A549 (cell line): ENCODE measurements at regions not wholly inside any gene's neighbourhood (a gene's known extent, or its start where the extent isn't known, plus 50 kb on each side); places are given as distances from the start of the nearest gene placed in this dataset.

ENCODE experiments used
- ATAC-seq, 2 experiments: fragments of 200-7000 bp in 1 of 2; fragments of >200 bp in 1 of 2; cut with Nextera tagmentation in 1 of 2; cut with Tn5 transposase in 1 of 2; 3 replicates each; pipeline versions ENCODE4 v1.8.0 to v1.9.1; 2018 to 2020; ENCODE audit warnings: mild to moderate bottlenecking in 1 of 2, moderate library complexity in 1 of 2
- CTCF ChIA-PET: fragments of 300-600 bp; sonication (Branson Sonifier 250); formaldehyde crosslinking; extraction: SDS; loops from one replicate; lab custom pipeline; 2021; ENCODE audit warnings: antibody characterized with exemption, inconsistent platforms; lab: Yijun Ruan, JAX
- POLR2A ChIA-PET: fragments of 350-600 bp; formaldehyde crosslinking; extraction: SDS; loops from one replicate; lab custom pipeline; 2021; ENCODE audit warnings: antibody characterized with exemption, inconsistent platforms; lab: Yijun Ruan, JAX
- DNase-seq, 2 experiments: peaks; one replicate each; pipeline versions ENCODE4 v3.0.0 to v3.0.0-alpha.2; 2011 to 2016; ENCODE audit warnings: low read depth in 1 of 2, low spot score in 1 of 2
- FAIRE-seq: peaks from 2 replicates; lab custom pipeline; 2011; peaks lifted over from hg19 to GRCh38; lab: Jason Lieb, UNC
- H3K27ac ChIP-seq, 2 experiments: fragments of >200 bp; sonication (Bioruptor Twin); formaldehyde crosslinking; 3 replicates each; pipeline ENCODE4 v1.5.1; 2016 to 2017
- H3K4me1 ChIP-seq: fragments of >200 bp; sonication (Bioruptor Twin); formaldehyde crosslinking; 3 replicates; pipeline ENCODE4 v1.6.1; 2016
- H3K4me2 ChIP-seq: fragments of >200 bp; sonication (Bioruptor Twin); formaldehyde crosslinking; 3 replicates; pipeline ENCODE4 v1.6.1; 2016
- H3K4me3 ChIP-seq: fragments of >200 bp; sonication (Bioruptor Twin); formaldehyde crosslinking; 3 replicates; pipeline ENCODE4 v1.5.1; 2016
- H3K9me3 ChIP-seq: fragments of >200 bp; sonication (Bioruptor Twin); formaldehyde crosslinking; 3 replicates; pipeline ENCODE4 v1.6.1; 2016
- EP300 ChIP-seq, 2 experiments: fragments of >200 bp; sonication (Bioruptor Twin); formaldehyde crosslinking; IDR thresholded peaks; 2 replicates in 1 of 2; 3 replicates in 1 of 2; pipeline ENCODE4 v1.6.1; 2016 to 2017
- HDAC2 ChIP-seq: fragments of 200-600 bp; sonication (generic); IDR thresholded peaks from 2 replicates; pipeline ENCODE4 v1.6.1; 2016
- HOXA7 ChIP-seq: fragments of 250-450 bp; sonication (Bioruptor Pico); IDR thresholded peaks from 2 replicates; pipeline ENCODE4 v1.5.0; 2020; ENCODE audit warnings: mild to moderate bottlenecking, moderate library complexity
- HOXB13 ChIP-seq: fragments of 250-450 bp; sonication (Bioruptor Pico); IDR thresholded peaks from 2 replicates; pipeline ENCODE4 v1.5.0; 2020; ENCODE audit warnings: low read depth, mild to moderate bottlenecking, moderate library complexity
- HOXB5 ChIP-seq: fragments of 250-450 bp; sonication (Bioruptor Pico); IDR thresholded peaks from 2 replicates; pipeline ENCODE4 v1.5.0; 2020; ENCODE audit warnings: mild to moderate bottlenecking, moderate library complexity
- JUN ChIP-seq, 2 experiments: fragments of >200 bp; sonication (Bioruptor Twin); formaldehyde crosslinking; IDR thresholded peaks; 2 replicates in 1 of 2; 3 replicates in 1 of 2; pipeline ENCODE4 v1.6.1; 2016 to 2017
- JUNB ChIP-seq: fragments of >200 bp; sonication (Bioruptor Twin); formaldehyde crosslinking; IDR thresholded peaks from 2 replicates; pipeline ENCODE4 v1.6.1; 2016
- KDM1A ChIP-seq: fragments of 200-600 bp; sonication (generic); IDR thresholded peaks from 2 replicates; pipeline ENCODE4 v1.6.1; 2016; ENCODE audit warnings: low read depth, mild to moderate bottlenecking
- KDM5A ChIP-seq: fragments of 200-600 bp; sonication (generic); IDR thresholded peaks from 2 replicates; pipeline ENCODE4 v1.6.1; 2016; ENCODE audit warnings: antibody characterized with exemption, mild to moderate bottlenecking
- MYC ChIP-seq: IDR thresholded peaks from 2 replicates; pipeline ENCODE4 v1.6.1; 2012; ENCODE audit warnings: mild to moderate bottlenecking, inconsistent platforms, low read length, improper control_type of control experiment, borderline replicate concordance
- RCOR1 ChIP-seq: fragments of 150-350 bp; IDR thresholded peaks from 2 replicates; pipeline ENCODE4 v1.6.1; 2014; ENCODE audit warnings: antibody characterized with exemption, low read length, low read depth
- RFX5 ChIP-seq: fragments of 450-650 bp; IDR thresholded peaks from 2 replicates; pipeline ENCODE4 v1.7.1; 2014; ENCODE audit warnings: antibody characterized with exemption, mild to moderate bottlenecking, moderate library complexity
- RNF2 ChIP-seq: fragments of 200-600 bp; sonication (generic); IDR thresholded peaks from 2 replicates; pipeline ENCODE4 v1.6.1; 2016; ENCODE audit warnings: low read depth, mild to moderate bottlenecking, antibody characterized with exemption, moderate library complexity, borderline replicate concordance
- SREBF2 ChIP-seq: fragments of 450-650 bp; IDR thresholded peaks from 2 replicates; pipeline ENCODE4 v1.6.1; 2014; ENCODE audit warnings: mild to moderate bottlenecking, moderate library complexity
- TP53 ChIP-seq: fragments of 250-450 bp; sonication (Bioruptor Pico); IDR thresholded peaks from 2 replicates; pipeline ENCODE4 v1.5.0; 2021; ENCODE audit warnings: mild to moderate bottlenecking, moderate library complexity
- ZC3H11A ChIP-seq: fragments of 450-650 bp; IDR thresholded peaks from 2 replicates; pipeline ENCODE4 v1.6.1; 2014; ENCODE audit warnings: antibody characterized with exemption, mild to moderate bottlenecking
- WGBS: methylation state at CpG from one replicate; pipeline ENCODE4 v1.1.6; 2017; ENCODE audit errors: missing lambda C conversion rate; 5-methylcytosine and 5-hydroxymethylcytosine counted together
- TF ChIP-seq, protein P1 (sequence below): fragments of 450-650 bp; IDR thresholded peaks from 2 replicates; pipeline ENCODE4 v1.6.1; 2014; ENCODE audit warnings: antibody characterized with exemption
- TF ChIP-seq, protein P2 (sequence below): fragments of >200 bp; sonication (Bioruptor Twin); formaldehyde crosslinking; IDR thresholded peaks from 2 replicates; pipeline ENCODE4 v1.6.1; 2016
- TF ChIP-seq, protein P3 (sequence below): fragments of 250-450 bp; sonication (Bioruptor Pico); IDR thresholded peaks from 2 replicates; pipeline ENCODE4 v1.5.0; 2021; ENCODE audit warnings: mild to moderate bottlenecking, moderate library complexity, borderline replicate concordance
- TF ChIP-seq, protein P4 (sequence below): fragments of 250-450 bp; sonication (Bioruptor Pico); IDR thresholded peaks from 2 replicates; pipeline ENCODE4 v1.5.0; 2020; ENCODE audit warnings: low read depth, mild to moderate bottlenecking, moderate library complexity

DNA sequence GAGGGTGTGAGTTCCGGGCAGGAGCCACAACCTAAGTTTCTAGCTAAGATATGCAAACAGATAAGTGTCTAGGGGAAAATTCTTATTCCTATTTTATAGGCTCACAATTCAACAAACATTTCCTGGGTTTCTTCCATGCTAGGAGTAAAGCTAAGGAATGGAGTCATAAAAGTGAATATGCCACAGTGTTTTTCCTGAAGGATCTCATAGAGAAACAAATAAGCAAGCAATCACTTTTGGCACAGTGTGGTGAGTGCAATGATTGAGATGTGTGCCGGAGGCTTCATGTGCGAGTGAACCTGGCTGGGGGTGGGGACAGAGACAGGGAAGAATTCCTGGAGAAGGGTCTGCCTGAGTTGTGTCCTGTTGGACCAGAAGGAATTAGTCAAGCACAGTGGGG is 147.4 kb downstream of the TENT5C start:
- Histone ChIP-seq H3K4me3 (no peak overlapping the region), H3K4me2 (no peak overlapping the region), H3K9me3 (no peaks in the 10 kb centered on the region), H3K27ac (no peak overlapping the region), H3K4me1 (no peaks in the 10 kb centered on the region)
- DNase-seq (no peak), ATAC-seq (no peak)
- 79% methylated on average over 2 of the region's 3 CpGs for WGBS
- no peak for TF ChIP-seq HOXA7 (CRISPR knock-in tag)
- no peak for TF ChIP-seq HOXB13
- TF ChIP-seq, all 56 proteins: peak for 0
- ChIA-PET CTCF (interaction anchor here (0.8 to 4.6 kb wide), 18 partner anchors 11 to 479 kb away, joined by 3 to 47 read pairs (median 4); no protein-coding TSS in a partner anchor), POLR2A (no interaction called here)
- FAIRE-seq, result no peak

DNA sequence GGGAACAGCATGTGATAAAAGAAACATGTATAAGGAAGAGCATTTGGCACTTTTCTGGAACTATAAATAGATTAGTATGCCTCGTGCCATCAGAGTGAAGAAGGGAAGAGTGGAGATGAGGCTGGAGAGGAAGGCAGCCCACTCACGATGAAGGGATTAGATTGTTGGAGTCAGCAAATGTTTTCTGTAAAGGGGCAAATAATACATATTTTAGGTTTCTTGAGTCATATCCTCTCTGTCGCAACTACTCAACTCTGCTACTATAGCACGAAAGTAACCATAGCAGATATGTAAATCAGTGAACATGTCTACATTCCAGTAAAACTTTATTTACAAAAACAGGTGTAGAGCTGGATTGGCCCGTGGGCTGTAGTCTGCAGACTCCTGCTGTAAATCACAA is 147.8 kb downstream of the TENT5C start:
- no peak for TF ChIP-seq JUNB
- no peak for TF ChIP-seq HOXA7 (CRISPR knock-in tag)
- no peak for TF ChIP-seq MYC
- no peak for TF ChIP-seq HOXB5 (CRISPR knock-in tag)
- no peak for TF ChIP-seq JUN (IDR thresholded peaks at IDR 0.05)
- TF ChIP-seq, protein P1, sequence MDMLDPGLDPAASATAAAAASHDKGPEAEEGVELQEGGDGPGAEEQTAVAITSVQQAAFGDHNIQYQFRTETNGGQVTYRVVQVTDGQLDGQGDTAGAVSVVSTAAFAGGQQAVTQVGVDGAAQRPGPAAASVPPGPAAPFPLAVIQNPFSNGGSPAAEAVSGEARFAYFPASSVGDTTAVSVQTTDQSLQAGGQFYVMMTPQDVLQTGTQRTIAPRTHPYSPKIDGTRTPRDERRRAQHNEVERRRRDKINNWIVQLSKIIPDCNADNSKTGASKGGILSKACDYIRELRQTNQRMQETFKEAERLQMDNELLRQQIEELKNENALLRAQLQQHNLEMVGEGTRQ, result no peak
- no peak for TF ChIP-seq KDM1A
- TF ChIP-seq, protein P2, sequence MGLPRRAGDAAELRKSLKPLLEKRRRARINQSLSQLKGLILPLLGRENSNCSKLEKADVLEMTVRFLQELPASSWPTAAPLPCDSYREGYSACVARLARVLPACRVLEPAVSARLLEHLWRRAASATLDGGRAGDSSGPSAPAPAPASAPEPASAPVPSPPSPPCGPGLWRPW, result no peak
- no peak for TF ChIP-seq SREBF2
- no peak for TF ChIP-seq RFX5
- TF ChIP-seq TP53 (CRISPR knock-in tag), result no peak
- TF ChIP-seq, protein P3, sequence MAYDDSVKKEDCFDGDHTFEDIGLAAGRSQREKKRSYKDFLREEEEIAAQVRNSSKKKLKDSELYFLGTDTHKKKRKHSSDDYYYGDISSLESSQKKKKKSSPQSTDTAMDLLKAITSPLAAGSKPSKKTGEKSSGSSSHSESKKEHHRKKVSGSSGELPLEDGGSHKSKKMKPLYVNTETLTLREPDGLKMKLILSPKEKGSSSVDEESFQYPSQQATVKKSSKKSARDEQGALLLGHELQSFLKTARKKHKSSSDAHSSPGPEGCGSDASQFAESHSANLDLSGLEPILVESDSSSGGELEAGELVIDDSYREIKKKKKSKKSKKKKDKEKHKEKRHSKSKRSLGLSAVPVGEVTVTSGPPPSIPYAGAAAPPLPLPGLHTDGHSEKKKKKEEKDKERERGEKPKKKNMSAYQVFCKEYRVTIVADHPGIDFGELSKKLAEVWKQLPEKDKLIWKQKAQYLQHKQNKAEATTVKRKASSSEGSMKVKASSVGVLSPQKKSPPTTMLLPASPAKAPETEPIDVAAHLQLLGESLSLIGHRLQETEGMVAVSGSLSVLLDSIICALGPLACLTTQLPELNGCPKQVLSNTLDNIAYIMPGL (CRISPR knock-in tag), result no peak
- no peak for TF ChIP-seq RCOR1
- no peak for TF ChIP-seq KDM5A
- TF ChIP-seq HDAC2, result no peak
- TF ChIP-seq HOXB13, result no peak
- TF ChIP-seq ZC3H11A, result no peak
- TF ChIP-seq, protein P4, sequence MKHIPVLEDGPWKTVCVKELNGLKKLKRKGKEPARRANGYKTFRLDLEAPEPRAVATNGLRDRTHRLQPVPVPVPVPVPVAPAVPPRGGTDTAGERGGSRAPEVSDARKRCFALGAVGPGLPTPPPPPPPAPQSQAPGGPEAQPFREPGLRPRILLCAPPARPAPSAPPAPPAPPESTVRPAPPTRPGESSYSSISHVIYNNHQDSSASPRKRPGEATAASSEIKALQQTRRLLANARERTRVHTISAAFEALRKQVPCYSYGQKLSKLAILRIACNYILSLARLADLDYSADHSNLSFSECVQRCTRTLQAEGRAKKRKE, result no peak
- no peak for TF ChIP-seq RNF2
- TF ChIP-seq EP300 (IDR thresholded peaks at IDR 0.05), result no peak
- POLR2A ChIA-PET, result interaction anchor here (2.4 kb wide), 1 partner anchor 147 kb away, joined by 8 read pairs; no protein-coding TSS in a partner anchor
- no peak for DNase-seq
- peak overlapping the region; percentile 70 for H3K4me2 ChIP-seq
- no peak overlapping the region for H3K27ac ChIP-seq
- no peak overlapping the region for H3K4me3 ChIP-seq
- no peak; a peak in 1 of 6 replicates for ATAC-seq
- H3K4me1 ChIP-seq, result no peaks in the 10 kb centered on the region
- WGBS, result 39% methylated on average over 5 of the region's 5 CpGs
- FAIRE-seq, result no peak
- H3K9me3 ChIP-seq, result no peaks in the 10 kb centered on the region
- CTCF ChIA-PET, result interaction anchor here (0.7 to 4.6 kb wide), 41 partner anchors 11 to 687 kb away, joined by 3 to 47 read pairs (median 4); no protein-coding TSS in a partner anchor
